ENCODE measurements at regions not wholly inside any gene's neighbourhood (a gene's known extent, or its start where the extent isn't known, plus 50 kb on each side); places are given as distances from the start of the nearest gene placed in this dataset.
"Not testable (repeated sequence)": the region's sequence is repeated elsewhere in the genome, so short reads cannot be mapped to it uniquely, and the experiment has no call there.

- no peak for DNase-seq
- Mint-ChIP-seq H3K4me1 (peaks cover 6% of the 10 kb centered on the region), H3K36me3 (no peaks in the 10 kb centered on the region), H3K4me3 (no peak overlapping the region), H3K27ac (peak overlapping the region; percentile 87), H3K9me3 (no peaks in the 10 kb centered on the region), H3K27me3 (no peaks in the 10 kb centered on the region)
These were observed 181.9 kb downstream of the MREG start for GRCh38 chr2:215831296-215831913.

GRCh38 chr2:215830304-215830703 is 183.0 kb downstream of the MREG start:
- Mint-ChIP-seq H3K4me3 (no peak overlapping the region), H3K9me3 (no peaks in the 10 kb centered on the region), H3K27me3 (no peaks in the 10 kb centered on the region), H3K27ac (no peak overlapping the region), H3K36me3 (no peaks in the 10 kb centered on the region), H3K4me1 (peaks cover 6% of the 10 kb centered on the region)
- DNase-seq: no peak

GRCh38 chr2:215829261-215829660 is 184.1 kb downstream of the MREG start:
- H3K27me3 Mint-ChIP-seq: no peaks in the 10 kb centered on the region
- peaks cover 6% of the 10 kb centered on the region for H3K4me1 Mint-ChIP-seq
- no peak for DNase-seq
- H3K4me3 Mint-ChIP-seq: no peak overlapping the region
- H3K36me3 Mint-ChIP-seq: no peaks in the 10 kb centered on the region
- H3K9me3 Mint-ChIP-seq: no peaks in the 10 kb centered on the region
- H3K27ac Mint-ChIP-seq: no peak overlapping the region

DNA sequence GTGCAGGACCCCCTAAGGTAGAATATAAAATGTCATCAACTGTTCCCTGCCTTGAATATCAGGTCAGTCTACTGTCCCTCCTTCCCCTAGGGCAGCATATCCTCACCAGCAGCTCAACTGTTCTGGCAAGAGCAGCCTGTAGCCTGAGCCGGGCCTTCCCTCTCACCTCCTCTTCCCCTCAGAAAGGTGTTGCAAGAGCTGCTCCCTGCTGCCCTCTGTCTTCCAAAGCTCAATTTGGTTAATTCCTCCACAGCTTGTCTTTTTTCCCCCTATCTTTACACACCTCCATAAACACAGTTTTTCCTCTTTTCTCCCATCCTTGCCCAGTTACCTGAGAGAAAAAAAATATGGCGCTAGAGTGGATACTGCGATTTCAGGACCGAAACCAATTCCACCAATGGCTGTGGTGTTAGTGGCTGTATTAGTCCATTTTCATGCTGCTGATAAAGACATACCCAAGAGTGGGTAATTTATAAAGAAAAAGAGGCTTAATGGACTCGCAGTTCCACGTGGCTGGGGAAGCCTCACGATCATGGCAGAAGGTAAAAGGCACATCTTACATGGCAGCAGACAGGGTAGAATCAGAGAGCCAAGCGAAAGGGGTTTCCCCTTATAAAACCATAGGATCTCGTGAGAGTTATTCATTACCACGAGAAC is 184.7 kb downstream of the MREG start:
- peak; percentile 13 for DNase-seq
- Mint-ChIP-seq H3K36me3 (no peaks in the 10 kb centered on the region), H3K27me3 (no peaks in the 10 kb centered on the region), H3K9me3 (no peaks in the 10 kb centered on the region), H3K4me1 (peaks cover 6% of the 10 kb centered on the region), H3K4me3 (no peak overlapping the region), H3K27ac (no peak overlapping the region)

GRCh38 chr2:215826838-215827441 is 186.4 kb downstream of the MREG start:
- Mint-ChIP-seq H3K27ac (no peak overlapping the region), H3K4me1 (peaks cover 6% of the 10 kb centered on the region), H3K9me3 (no peaks in the 10 kb centered on the region), H3K4me3 (no peak overlapping the region), H3K36me3 (no peaks in the 10 kb centered on the region), H3K27me3 (no peaks in the 10 kb centered on the region)
- no peak for DNase-seq

GRCh38 chr2:215826376-215826775 is 187.0 kb downstream of the MREG start:
- no peaks in the 10 kb centered on the region for H3K36me3 Mint-ChIP-seq
- no peak overlapping the region for H3K27ac Mint-ChIP-seq
- no peak overlapping the region for H3K4me3 Mint-ChIP-seq
- DNase-seq: no peak
- H3K9me3 Mint-ChIP-seq: peaks cover 1% of the 10 kb centered on the region
- peaks cover 2% of the 10 kb centered on the region for H3K4me1 Mint-ChIP-seq
- no peaks in the 10 kb centered on the region for H3K27me3 Mint-ChIP-seq

- Mint-ChIP-seq H3K36me3 (no peaks in the 10 kb centered on the region), H3K9me3 (peaks cover 4% of the 10 kb centered on the region), H3K4me3 (no peak overlapping the region), H3K27ac (no peak overlapping the region), H3K4me1 (peaks cover 2% of the 10 kb centered on the region), H3K27me3 (no peaks in the 10 kb centered on the region)
- DNase-seq: no peak
These were observed 187.6 kb downstream of the MREG start for GRCh38 chr2:215825707-215826106.

- not testable (repeated sequence) for H3K4me3 Mint-ChIP-seq, H3K27ac Mint-ChIP-seq, H3K4me1 Mint-ChIP-seq, DNase-seq, H3K36me3 Mint-ChIP-seq, H3K27me3 Mint-ChIP-seq
- peaks cover 15% of the 10 kb centered on the region for H3K9me3 Mint-ChIP-seq
These were observed 192.1 kb downstream of the MREG start for GRCh38 chr2:215821298-215821697.

GRCh38 chr2:215819713-215820112 is 193.6 kb downstream of the MREG start:
- not testable (repeated sequence) for H3K4me3 Mint-ChIP-seq, H3K27ac Mint-ChIP-seq, H3K36me3 Mint-ChIP-seq, H3K4me1 Mint-ChIP-seq, DNase-seq, H3K27me3 Mint-ChIP-seq
- H3K9me3 Mint-ChIP-seq: peaks cover 15% of the 10 kb centered on the region

DNA sequence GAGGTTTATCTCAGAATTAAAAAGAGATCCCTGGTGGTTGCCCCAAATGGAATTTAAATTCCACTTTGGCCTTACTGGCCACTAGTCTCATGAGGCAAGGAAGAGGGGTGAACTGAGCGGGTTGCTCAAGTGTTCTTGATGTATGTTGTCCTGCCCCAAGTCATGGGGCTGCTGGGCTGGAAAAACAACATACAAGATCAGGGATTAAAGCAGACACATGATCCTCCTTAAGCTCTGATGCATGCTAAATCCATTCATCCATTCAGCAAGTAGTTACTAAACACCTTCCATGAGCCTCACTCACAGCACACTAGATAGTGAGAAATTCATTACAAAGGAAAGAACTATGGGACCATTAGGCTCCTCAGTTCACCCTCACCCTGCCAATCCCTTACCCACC is 196.3 kb downstream of the MREG start:
- Mint-ChIP-seq H3K27ac (no peak overlapping the region), H3K36me3 (no peaks in the 10 kb centered on the region), H3K4me1 (peaks cover 2% of the 10 kb centered on the region), H3K27me3 (no peaks in the 10 kb centered on the region), H3K9me3 (peaks cover 15% of the 10 kb centered on the region), H3K4me3 (no peak overlapping the region)
- DNase-seq: no peak

DNA sequence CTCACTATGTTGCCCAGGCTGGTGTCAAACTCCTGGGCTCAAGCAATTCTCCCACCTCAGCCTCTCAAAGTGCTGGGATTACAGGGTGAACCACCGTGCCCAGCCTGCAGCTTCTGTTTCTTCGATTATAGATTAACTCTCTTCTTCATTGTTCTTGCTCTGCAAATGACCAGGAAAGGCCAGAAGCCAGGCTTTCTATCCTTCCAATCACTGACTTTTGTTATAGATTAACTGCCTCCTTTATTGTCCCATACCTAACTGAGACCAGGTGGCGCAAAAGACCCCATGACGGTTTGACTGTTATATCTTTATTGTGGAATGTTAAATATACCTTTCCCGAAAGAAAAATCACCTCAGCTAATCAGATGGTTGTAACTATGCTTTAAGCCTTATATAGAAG is 196.9 kb downstream of the MREG start:
- Mint-ChIP-seq H3K9me3 (peaks cover 14% of the 10 kb centered on the region), H3K4me1 (peaks cover 9% of the 10 kb centered on the region), H3K27ac (no peak overlapping the region), H3K36me3 (no peaks in the 10 kb centered on the region), H3K4me3 (no peak overlapping the region), H3K27me3 (no peaks in the 10 kb centered on the region)
- no peak for DNase-seq

DNA sequence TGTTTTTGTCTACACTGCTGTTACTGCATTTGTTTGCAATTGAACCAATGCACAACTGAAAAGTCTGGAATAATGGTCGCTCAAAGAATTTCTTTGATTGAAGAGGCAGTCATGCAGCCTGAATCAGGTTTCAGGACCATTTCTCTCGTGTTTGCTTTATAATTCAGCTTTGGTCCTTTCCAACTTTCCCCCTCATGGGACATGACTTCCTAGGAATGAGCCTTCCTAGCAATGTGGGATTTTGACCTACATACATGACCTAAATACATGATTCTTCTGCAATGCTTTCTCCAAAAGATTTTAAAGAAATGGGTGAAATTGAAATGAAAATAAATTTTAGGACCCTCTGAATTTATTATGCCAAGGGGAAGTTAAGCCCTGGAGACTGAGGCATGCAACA is 197.4 kb downstream of the MREG start:
- no peaks in the 10 kb centered on the region for H3K36me3 Mint-ChIP-seq
- H3K9me3 Mint-ChIP-seq: peaks cover 14% of the 10 kb centered on the region
- no peak overlapping the region for H3K4me3 Mint-ChIP-seq
- no peak overlapping the region for H3K27ac Mint-ChIP-seq
- H3K4me1 Mint-ChIP-seq: peaks cover 13% of the 10 kb centered on the region
- no peak for DNase-seq
- H3K27me3 Mint-ChIP-seq: no peaks in the 10 kb centered on the region

GRCh38 chr2:215812966-215813365 is 200.4 kb downstream of the MREG start:
- Mint-ChIP-seq H3K27ac (no peak overlapping the region), H3K4me3 (no peak overlapping the region), H3K4me1 (peaks cover 13% of the 10 kb centered on the region), H3K27me3 (no peaks in the 10 kb centered on the region), H3K36me3 (no peaks in the 10 kb centered on the region), H3K9me3 (no peaks in the 10 kb centered on the region)
- DNase-seq: no peak

GRCh38 chr2:215811409-215812345 is 201.7 kb downstream of the MREG start:
- Mint-ChIP-seq H3K9me3 (no peaks in the 10 kb centered on the region), H3K36me3 (no peaks in the 10 kb centered on the region), H3K4me1 (peaks cover 13% of the 10 kb centered on the region), H3K4me3 (peak overlapping the region; percentile 34), H3K27me3 (no peaks in the 10 kb centered on the region), H3K27ac (no peak overlapping the region)
- DNase-seq: no peak

- Mint-ChIP-seq H3K4me1 (peaks cover 13% of the 10 kb centered on the region), H3K27me3 (no peaks in the 10 kb centered on the region), H3K27ac (no peak overlapping the region), H3K9me3 (no peaks in the 10 kb centered on the region), H3K4me3 (peak overlapping the region; percentile 34), H3K36me3 (no peaks in the 10 kb centered on the region)
- DNase-seq: no peak
These were observed 202.3 kb downstream of the MREG start for GRCh38 chr2:215811003-215811402.
